Osteocyte (in vitro differentiated cells): ENCODE measurements at regions not wholly inside any gene's neighbourhood (a gene's known extent, or its start where the extent isn't known, plus 50 kb on each side); places are given as distances from the start of the nearest gene placed in this dataset.

Experiments
- DNase-seq: peaks from one replicate; pipeline ENCODE4 v3.0.0; 2021; ENCODE audit warnings: mixed read lengths; ENCODE audit not compliant: unreplicated experiment; ENCODE audit errors: extremely low spot score
- H3K27ac Mint-ChIP-seq: one replicate; pipeline ENCODE4 v1.8.0; 2021; ENCODE audit warnings: mild to moderate bottlenecking, mixed read lengths; ENCODE audit not compliant: unreplicated experiment
- H3K27me3 Mint-ChIP-seq: one replicate; pipeline ENCODE4 v1.8.0; 2021; ENCODE audit warnings: mixed read lengths; ENCODE audit not compliant: unreplicated experiment
- H3K36me3 Mint-ChIP-seq: one replicate; pipeline ENCODE4 v1.8.0; 2021; ENCODE audit warnings: mixed read lengths; ENCODE audit not compliant: unreplicated experiment
- H3K4me1 Mint-ChIP-seq: one replicate; pipeline ENCODE4 v1.8.0; 2021; ENCODE audit warnings: mixed read lengths; ENCODE audit not compliant: unreplicated experiment
- H3K4me3 Mint-ChIP-seq: one replicate; pipeline ENCODE4 v1.8.0; 2021; ENCODE audit warnings: mild to moderate bottlenecking, moderate library complexity, mixed read lengths; ENCODE audit not compliant: unreplicated experiment
- H3K9me3 Mint-ChIP-seq: one replicate; pipeline ENCODE4 v1.8.0; 2021; ENCODE audit warnings: mixed read lengths; ENCODE audit not compliant: unreplicated experiment
- TF ChIP-seq, protein P1 (sequence below): fragments of 200-600 bp; sonication (generic); IDR thresholded peaks from 2 replicates; pipeline ENCODE4 v1.5.0; 2021; ENCODE audit warnings: antibody characterized with exemption, mild to moderate bottlenecking, moderate library complexity

DNA sequence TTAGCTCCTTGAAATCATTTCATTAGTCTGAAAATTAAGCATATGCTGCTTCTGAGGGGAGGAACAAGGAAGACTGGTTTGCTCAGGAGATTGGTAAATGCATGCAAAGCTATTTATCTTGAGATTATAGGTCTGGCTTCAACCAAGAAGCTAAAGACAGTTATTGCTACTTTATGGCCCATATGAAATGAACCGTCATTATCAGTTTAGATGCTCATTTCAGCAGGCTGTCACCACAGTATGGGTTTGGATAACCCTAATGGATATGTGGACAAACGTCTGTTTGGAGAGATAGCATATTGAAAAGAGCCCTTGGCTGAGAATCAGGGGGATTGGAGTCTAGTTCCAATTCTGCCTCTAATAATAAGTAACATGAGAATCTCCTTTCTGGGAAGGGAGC lies 922.6 kb downstream of the TUSC7 start:
- Mint-ChIP-seq H3K27ac (no peak overlapping the region), H3K36me3 (no peaks in the 10 kb centered on the region), H3K4me3 (no peak overlapping the region), H3K9me3 (no peaks in the 10 kb centered on the region), H3K4me1 (peaks cover 45% of the 10 kb centered on the region), H3K27me3 (peaks cover 6% of the 10 kb centered on the region)
- DNase-seq = no peak
- TF ChIP-seq, protein P1, sequence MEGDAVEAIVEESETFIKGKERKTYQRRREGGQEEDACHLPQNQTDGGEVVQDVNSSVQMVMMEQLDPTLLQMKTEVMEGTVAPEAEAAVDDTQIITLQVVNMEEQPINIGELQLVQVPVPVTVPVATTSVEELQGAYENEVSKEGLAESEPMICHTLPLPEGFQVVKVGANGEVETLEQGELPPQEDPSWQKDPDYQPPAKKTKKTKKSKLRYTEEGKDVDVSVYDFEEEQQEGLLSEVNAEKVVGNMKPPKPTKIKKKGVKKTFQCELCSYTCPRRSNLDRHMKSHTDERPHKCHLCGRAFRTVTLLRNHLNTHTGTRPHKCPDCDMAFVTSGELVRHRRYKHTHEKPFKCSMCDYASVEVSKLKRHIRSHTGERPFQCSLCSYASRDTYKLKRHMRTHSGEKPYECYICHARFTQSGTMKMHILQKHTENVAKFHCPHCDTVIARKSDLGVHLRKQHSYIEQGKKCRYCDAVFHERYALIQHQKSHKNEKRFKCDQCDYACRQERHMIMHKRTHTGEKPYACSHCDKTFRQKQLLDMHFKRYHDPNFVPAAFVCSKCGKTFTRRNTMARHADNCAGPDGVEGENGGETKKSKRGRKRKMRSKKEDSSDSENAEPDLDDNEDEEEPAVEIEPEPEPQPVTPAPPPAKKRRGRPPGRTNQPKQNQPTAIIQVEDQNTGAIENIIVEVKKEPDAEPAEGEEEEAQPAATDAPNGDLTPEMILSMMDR = no peak

DNA sequence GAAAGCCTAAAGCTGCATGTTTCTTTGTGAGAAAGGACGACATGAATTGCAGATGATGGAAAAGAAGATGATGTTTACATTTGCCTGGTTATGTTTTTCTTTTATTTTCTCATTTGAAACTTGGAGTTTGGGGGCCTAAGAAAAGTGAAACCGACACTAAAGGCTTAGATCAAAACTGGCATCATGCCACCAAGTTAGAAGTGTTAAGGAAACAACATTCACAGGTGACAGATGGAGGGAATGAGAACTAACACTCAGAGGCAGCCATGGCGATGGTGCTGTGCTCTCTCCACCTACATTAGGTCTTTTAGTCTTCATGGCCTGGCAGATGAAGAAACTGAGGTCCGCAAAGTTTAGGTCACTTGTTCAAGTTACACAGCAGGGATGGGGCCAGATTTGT lies 923.6 kb downstream of the TUSC7 start:
- H3K36me3 Mint-ChIP-seq = no peaks in the 10 kb centered on the region
- H3K27ac Mint-ChIP-seq = no peak overlapping the region
- no peak for DNase-seq
- TF ChIP-seq, protein P1 = no peak
- H3K4me1 Mint-ChIP-seq = peaks cover 42% of the 10 kb centered on the region
- H3K9me3 Mint-ChIP-seq = no peaks in the 10 kb centered on the region
- H3K27me3 Mint-ChIP-seq = peaks cover 10% of the 10 kb centered on the region
- H3K4me3 Mint-ChIP-seq = no peak overlapping the region

DNA sequence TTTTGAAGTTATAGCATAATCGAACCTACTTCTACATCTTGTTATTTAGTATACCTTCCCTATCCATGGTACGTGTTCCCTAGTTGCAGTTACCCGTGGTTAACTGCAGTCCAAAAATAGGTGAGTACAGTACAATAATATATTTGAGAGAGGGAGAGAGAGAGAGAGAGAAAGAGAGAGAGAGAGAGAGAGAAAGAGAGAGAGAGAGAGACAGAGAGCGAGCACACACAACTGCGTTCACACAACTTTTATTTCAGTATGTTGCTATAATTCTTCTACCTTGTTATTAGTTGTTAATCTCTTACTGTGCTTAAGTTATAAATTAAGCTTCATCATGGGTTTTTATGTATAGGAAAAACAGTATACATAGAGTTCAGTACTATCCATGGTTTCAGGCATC lies 928.1 kb downstream of the TUSC7 start:
- peaks cover 9% of the 10 kb centered on the region for H3K4me1 Mint-ChIP-seq
- TF ChIP-seq, protein P1 = no peak
- no peaks in the 10 kb centered on the region for H3K9me3 Mint-ChIP-seq
- H3K27ac Mint-ChIP-seq = no peak overlapping the region
- no peak for DNase-seq
- H3K4me3 Mint-ChIP-seq = no peak overlapping the region
- H3K27me3 Mint-ChIP-seq = peaks cover 30% of the 10 kb centered on the region
- H3K36me3 Mint-ChIP-seq = no peaks in the 10 kb centered on the region

DNA sequence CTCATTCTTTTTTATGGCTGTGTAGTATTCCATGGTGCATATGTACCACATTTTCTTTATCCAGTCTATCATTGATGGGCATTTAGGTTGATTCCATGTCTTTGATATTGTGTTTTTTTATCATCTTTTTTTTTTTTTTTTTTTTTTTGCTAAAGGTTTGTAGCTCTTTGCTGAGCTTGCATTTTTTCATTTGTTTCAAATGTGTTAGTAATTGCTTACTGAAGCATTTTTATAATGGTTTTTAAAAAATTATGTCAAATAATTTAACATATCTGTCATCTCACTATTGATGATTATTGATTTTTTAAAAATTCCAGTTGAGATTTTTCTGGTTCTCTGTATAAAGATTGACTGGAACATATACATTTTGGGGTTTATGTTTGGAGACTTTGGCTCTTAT lies 934.6 kb downstream of the TUSC7 start:
- no peaks in the 10 kb centered on the region for H3K36me3 Mint-ChIP-seq
- DNase-seq = no peak
- no peak overlapping the region for H3K4me3 Mint-ChIP-seq
- no peak overlapping the region for H3K27ac Mint-ChIP-seq
- peaks cover 9% of the 10 kb centered on the region for H3K9me3 Mint-ChIP-seq
- peaks cover 18% of the 10 kb centered on the region for H3K27me3 Mint-ChIP-seq
- TF ChIP-seq, protein P1 = no peak
- H3K4me1 Mint-ChIP-seq = peaks cover 16% of the 10 kb centered on the region

DNA sequence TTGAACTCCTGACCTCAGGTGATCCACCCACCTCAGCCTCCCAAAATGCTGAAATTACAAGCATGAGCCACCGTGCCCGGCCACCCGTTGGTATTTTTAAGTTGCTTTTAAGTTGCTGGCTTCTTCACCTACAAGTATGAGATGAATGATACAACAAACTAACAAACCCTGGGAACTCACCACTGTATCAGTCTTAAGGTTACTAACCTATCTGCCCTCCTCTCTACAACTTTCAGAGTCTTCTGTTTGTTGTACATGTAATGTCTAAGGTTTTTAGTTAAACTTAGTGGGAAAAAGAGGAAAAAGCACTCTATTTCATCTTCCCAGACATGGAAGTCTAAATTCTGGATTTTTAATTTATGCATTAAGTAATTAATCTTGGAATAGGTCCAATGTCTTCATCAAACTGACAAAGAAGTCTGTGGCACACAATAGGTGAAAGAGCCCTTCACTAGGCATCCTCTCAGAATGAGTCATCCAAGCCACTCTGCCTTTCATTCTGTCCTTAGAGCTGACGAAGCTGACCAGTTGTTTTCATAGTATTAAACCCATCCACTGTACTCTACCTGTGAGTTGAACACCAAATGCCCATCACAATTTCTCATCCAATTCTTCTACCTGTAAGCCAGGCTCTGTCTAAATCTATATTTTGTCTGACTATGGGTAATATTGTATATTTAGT lies 936.1 kb downstream of the TUSC7 start:
- no peak overlapping the region for H3K4me3 Mint-ChIP-seq
- no peaks in the 10 kb centered on the region for H3K36me3 Mint-ChIP-seq
- peaks cover 22% of the 10 kb centered on the region for H3K4me1 Mint-ChIP-seq
- H3K27ac Mint-ChIP-seq = no peak overlapping the region
- H3K27me3 Mint-ChIP-seq = peaks cover 16% of the 10 kb centered on the region
- TF ChIP-seq, protein P1 = no peak
- peaks cover 9% of the 10 kb centered on the region for H3K9me3 Mint-ChIP-seq
- no peak for DNase-seq
